GM06990 (cell line): ENCODE measurements at regions not wholly inside any gene's neighbourhood (a gene's known extent, or its start where the extent isn't known, plus 50 kb on each side); places are given as distances from the start of the nearest gene placed in this dataset.
A peak's percentile ranks its signal among the peaks of the same experiment; 100 is the strongest.

Source experiments
- DNase-seq: peaks from one replicate; pipeline ENCODE4 v3.0.0-alpha.2; 2011; ENCODE audit not compliant: insufficient read length; ENCODE audit errors: extremely low read depth
- H3K27me3 ChIP-seq: replicated peaks from 2 replicates; pipeline ENCODE4 v1.6.0; 2011; ENCODE audit warnings: low read length; ENCODE audit not compliant: control insufficient read depth, insufficient read depth
- H3K36me3 ChIP-seq: 2 replicates; pipeline ENCODE4 v1.5.1; 2011; ENCODE audit warnings: low read length; ENCODE audit not compliant: control insufficient read depth, insufficient read depth
- H3K4me3 ChIP-seq: replicated peaks from 2 replicates; pipeline ENCODE4 v1.5.1; 2011; ENCODE audit warnings: low read depth, mild to moderate bottlenecking, control low read depth, low read length
- TF ChIP-seq, protein P1 (sequence below): IDR thresholded peaks from 2 replicates; pipeline ENCODE4 v1.5.1; 2011; ENCODE audit warnings: low read length, control low read depth, mild to moderate bottlenecking, inconsistent platforms; ENCODE audit not compliant: insufficient read depth, poor library complexity, severe bottlenecking

DNA sequence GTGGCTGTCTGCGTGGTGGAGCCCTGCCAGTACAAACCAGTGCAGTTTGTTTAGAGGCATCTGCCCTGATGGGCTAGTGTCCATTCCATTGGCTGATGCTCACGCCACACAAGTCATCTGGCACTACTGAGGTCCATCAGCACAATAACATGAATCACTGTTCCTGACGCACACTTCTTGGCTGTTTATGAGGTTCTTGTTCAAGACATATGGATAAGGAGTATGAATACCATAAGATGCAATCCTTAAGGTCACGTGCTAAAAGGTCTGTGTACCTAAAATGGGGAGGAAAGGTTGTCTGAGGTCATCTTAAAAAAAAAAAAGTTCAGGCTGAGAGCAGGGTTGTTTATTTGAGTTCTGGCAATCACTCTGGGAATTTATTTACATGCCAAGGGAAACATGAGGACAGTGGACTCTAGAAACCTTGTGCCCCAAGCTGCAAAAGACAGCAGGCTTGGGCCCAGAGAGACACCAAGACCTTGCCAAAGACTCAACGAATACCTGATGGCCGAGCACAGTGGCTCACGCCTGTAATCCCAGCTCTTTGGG is 54.1 kb upstream of the SHLD1 start:
- TF ChIP-seq, protein P1, sequence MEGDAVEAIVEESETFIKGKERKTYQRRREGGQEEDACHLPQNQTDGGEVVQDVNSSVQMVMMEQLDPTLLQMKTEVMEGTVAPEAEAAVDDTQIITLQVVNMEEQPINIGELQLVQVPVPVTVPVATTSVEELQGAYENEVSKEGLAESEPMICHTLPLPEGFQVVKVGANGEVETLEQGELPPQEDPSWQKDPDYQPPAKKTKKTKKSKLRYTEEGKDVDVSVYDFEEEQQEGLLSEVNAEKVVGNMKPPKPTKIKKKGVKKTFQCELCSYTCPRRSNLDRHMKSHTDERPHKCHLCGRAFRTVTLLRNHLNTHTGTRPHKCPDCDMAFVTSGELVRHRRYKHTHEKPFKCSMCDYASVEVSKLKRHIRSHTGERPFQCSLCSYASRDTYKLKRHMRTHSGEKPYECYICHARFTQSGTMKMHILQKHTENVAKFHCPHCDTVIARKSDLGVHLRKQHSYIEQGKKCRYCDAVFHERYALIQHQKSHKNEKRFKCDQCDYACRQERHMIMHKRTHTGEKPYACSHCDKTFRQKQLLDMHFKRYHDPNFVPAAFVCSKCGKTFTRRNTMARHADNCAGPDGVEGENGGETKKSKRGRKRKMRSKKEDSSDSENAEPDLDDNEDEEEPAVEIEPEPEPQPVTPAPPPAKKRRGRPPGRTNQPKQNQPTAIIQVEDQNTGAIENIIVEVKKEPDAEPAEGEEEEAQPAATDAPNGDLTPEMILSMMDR, result no peak
- no peak for DNase-seq
- H3K36me3 ChIP-seq, result no peaks in the 10 kb centered on the region

DNA sequence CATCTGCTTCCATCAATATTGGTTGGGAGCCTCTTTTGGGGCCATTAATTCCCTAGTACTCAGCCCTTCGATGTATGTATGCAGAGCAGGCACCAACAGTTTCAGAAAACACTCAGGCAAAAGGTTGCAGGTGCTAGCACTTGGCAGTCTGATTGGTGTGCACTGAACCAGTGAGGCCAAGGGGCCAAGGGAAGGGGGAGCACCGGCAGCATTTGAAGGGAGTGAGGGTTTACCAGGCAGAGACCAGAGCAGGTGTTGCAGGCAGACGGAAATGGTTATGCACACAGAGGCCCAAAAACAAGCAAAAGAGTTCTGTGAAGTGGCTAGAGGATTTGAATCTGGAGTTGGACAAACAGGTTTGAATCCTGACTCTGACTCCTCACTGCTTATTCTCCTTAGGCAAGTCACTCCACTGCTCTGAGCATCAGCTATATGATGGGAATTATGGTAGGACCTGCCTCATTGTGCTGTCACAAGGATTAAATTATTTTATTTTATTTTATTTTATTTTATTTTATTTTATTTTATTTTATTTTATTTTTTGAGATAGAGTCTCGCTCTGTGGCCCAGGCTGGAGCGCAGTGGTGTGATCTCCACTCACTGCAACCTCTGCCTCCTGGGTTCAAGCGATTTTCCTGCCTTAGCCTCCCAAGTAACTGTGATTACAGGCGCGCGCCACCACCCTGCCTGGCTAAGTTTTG is 58.1 kb upstream of the SHLD1 start:
- TF ChIP-seq, protein P1, result no peak
- DNase-seq, result peak; percentile 86
- Histone ChIP-seq H3K36me3 (no peaks in the 10 kb centered on the region), H3K27me3 (no peaks in the 10 kb centered on the region), H3K4me3 (no peak overlapping the region)

More for the DNA sequence above, 54.1 kb upstream of the SHLD1 start:
- Histone ChIP-seq H3K27me3 (no peaks in the 10 kb centered on the region), H3K4me3 (no peak overlapping the region)

- Histone ChIP-seq H3K36me3 (no peaks in the 10 kb centered on the region), H3K27me3 (no peaks in the 10 kb centered on the region; the same call in 1 of the 2 replicates), H3K4me3 (no peak overlapping the region)
- DNase-seq, result no peak
- TF ChIP-seq, protein P1, result no peak
Measured at GRCh38 chr20:5689463-5689862, 60.7 kb upstream of the SHLD1 start.

DNA sequence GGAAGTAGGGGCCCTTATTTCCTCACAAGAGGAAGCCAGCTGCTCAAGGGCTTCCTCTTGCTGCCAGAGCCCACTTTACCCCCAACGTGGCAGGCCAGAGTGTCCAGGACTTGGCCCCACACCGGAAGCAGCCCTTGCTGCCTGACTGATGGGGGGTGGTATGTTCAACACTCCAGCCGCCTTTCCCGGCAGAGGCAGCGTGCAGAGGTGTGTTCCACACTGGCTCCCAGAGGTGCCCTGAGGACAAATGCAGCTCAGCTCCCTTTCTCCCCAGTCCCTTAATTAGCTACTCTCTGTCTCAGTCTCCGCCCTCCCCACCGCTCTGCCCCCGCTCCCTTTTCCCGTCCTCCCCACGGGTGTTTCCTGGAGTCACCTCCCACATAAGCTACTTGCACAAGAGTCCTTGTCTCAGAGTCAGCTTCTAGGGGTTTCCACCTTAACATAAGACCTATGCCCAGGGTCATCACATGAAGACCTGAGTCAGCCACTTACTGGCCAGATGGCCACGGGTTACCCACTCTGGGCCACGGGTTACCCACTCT is 61.7 kb upstream of the SHLD1 start:
- TF ChIP-seq, protein P1, result no peak
- DNase-seq, result no peak
- Histone ChIP-seq H3K27me3 (no peaks in the 10 kb centered on the region; the same call in 1 of the 2 replicates), H3K4me3 (no peak overlapping the region), H3K36me3 (no peaks in the 10 kb centered on the region)

DNA sequence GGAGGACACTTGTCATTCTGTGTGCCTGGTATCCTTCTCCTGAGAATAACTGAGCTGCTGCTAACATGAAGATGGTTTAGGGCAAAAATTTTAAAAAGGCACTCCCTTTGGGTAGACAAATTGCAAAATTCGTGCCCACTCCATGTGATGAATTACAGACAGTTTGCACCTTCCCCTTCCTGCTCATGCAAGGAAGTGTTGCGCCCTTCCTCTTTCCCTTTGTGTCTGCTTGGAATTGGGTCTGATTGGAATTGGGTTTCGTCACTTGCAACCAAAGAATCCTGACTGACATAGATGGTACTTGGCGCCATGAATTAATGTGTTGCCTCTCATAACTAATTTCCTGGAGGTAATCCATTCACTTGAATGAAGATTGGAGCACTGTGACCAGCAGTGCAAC is 62.3 kb upstream of the SHLD1 start:
- H3K27me3 ChIP-seq, result no peaks in the 10 kb centered on the region; the same call in 1 of the 2 replicates
- H3K36me3 ChIP-seq, result no peaks in the 10 kb centered on the region
- DNase-seq, result no peak
- no peak overlapping the region for H3K4me3 ChIP-seq
- TF ChIP-seq, protein P1, result no peak
